Ishikawa (cell line): ENCODE measurements at regions not wholly inside any gene's neighbourhood (a gene's known extent, or its start where the extent isn't known, plus 50 kb on each side); places are given as distances from the start of the nearest gene placed in this dataset.

Experiments
- CEBPB ChIP-seq: IDR thresholded peaks from 2 replicates; pipeline ENCODE4 v1.6.1; 2012
- CREB1 ChIP-seq: IDR thresholded peaks from 2 replicates; pipeline ENCODE4 v1.6.1; 2012; ENCODE audit warnings: low read depth
- EGR1 ChIP-seq: IDR thresholded peaks from 2 replicates; pipeline ENCODE4 v1.6.1; 2012
- EP300 ChIP-seq: IDR thresholded peaks from 2 replicates; pipeline ENCODE4 v1.6.1; 2012; ENCODE audit warnings: borderline replicate concordance
- FOXM1 ChIP-seq: IDR thresholded peaks from 2 replicates; pipeline ENCODE4 v1.6.1; 2012; ENCODE audit warnings: low read depth, borderline replicate concordance
- MAX ChIP-seq: IDR thresholded peaks from 2 replicates; pipeline ENCODE4 v1.6.1; 2012
- NFIC ChIP-seq: IDR thresholded peaks from 2 replicates; pipeline ENCODE4 v1.6.1; 2012
- RAD21 ChIP-seq: IDR thresholded peaks from 2 replicates; pipeline ENCODE4 v1.6.1; 2012; ENCODE audit warnings: low read depth
- REST ChIP-seq: IDR thresholded peaks from 2 replicates; pipeline ENCODE4 v1.6.1; 2012; ENCODE audit warnings: low read depth, mild to moderate bottlenecking
- TAF1 ChIP-seq: IDR thresholded peaks from 2 replicates; pipeline ENCODE4 v1.6.1; 2012; ENCODE audit warnings: low read depth, mild to moderate bottlenecking
- TCF12 ChIP-seq: IDR thresholded peaks from 2 replicates; pipeline ENCODE4 v1.6.1; 2012; ENCODE audit warnings: low read depth
- TEAD4 ChIP-seq: IDR thresholded peaks from 2 replicates; pipeline ENCODE4 v1.6.1; 2012
- USF1 ChIP-seq: IDR thresholded peaks from 2 replicates; pipeline ENCODE4 v1.6.1; 2012
- YY1 ChIP-seq: IDR thresholded peaks from 2 replicates; pipeline ENCODE4 v1.6.1; 2012; ENCODE audit warnings: low read depth
- ZBTB7A ChIP-seq: IDR thresholded peaks from 2 replicates; pipeline ENCODE4 v1.6.1; 2012; ENCODE audit warnings: low read depth

GRCh38 chr12:114291389-114292060 is 114.4 kb downstream of the TBX5 start:
- no peak for TF ChIP-seq CEBPB
- TF ChIP-seq USF1, result no peak
- no peak for TF ChIP-seq YY1
- no peak for TF ChIP-seq NFIC
- no peak for TF ChIP-seq TAF1
- TF ChIP-seq CREB1, result no peak
- no peak for TF ChIP-seq FOXM1
- TF ChIP-seq EP300, result no peak
- no peak for TF ChIP-seq EGR1
- no peak for TF ChIP-seq REST
- no peak for TF ChIP-seq ZBTB7A
- TF ChIP-seq MAX, result no peak

- TF ChIP-seq FOXM1 (no peak), USF1 (no peak), RAD21 (no peak), MAX (no peak), NFIC (no peak)
These were observed 118.0 kb downstream of the TBX5 start for GRCh38 chr12:114287821-114288525.

GRCh38 chr12:114286145-114286544 is 119.8 kb downstream of the TBX5 start:
- TF ChIP-seq YY1 (no peak), CEBPB (no peak), TAF1 (no peak)

GRCh38 chr12:114285554-114285953 is 120.4 kb downstream of the TBX5 start:
- TF ChIP-seq NFIC (no peak), USF1 (no peak), MAX (no peak)

- TF ChIP-seq TCF12, result no peak
- TF ChIP-seq CEBPB, result no peak
- TF ChIP-seq FOXM1, result no peak
- TF ChIP-seq USF1, result no peak
- TF ChIP-seq TEAD4, result no peak
- no peak for TF ChIP-seq EP300
- no peak for TF ChIP-seq RAD21
- no peak for TF ChIP-seq NFIC
- TF ChIP-seq REST, result no peak
These were observed 121.9 kb downstream of the TBX5 start for GRCh38 chr12:114284041-114284440.
